Skin epidermis (tissue), 12 donors: ENCODE measurements at regions not wholly inside any gene's neighbourhood (a gene's known extent, or its start where the extent isn't known, plus 50 kb on each side); places are given as distances from the start of the nearest gene placed in this dataset.
A peak's percentile ranks its signal among the peaks of the same experiment; 100 is the strongest.

ENCODE experiments used
- H3K27ac ChIP-seq, 21 experiments: fragments of 200-600 bp; sonication (generic) in 11 of 21; one replicate each; pipeline ENCODE4 v1.5.0; 2020; ENCODE audit warnings: mild to moderate bottlenecking in 3 of 21, inconsistent platforms in 2 of 21, moderate library complexity in 2 of 21
- H3K4me3 ChIP-seq, 7 experiments: fragments of 200-600 bp; sonication (generic) in 2 of 7; one replicate each; pipeline ENCODE4 v1.5.0; 2020; ENCODE audit warnings: inconsistent platforms in 2 of 7, mild to moderate bottlenecking in 2 of 7, moderate library complexity in 1 of 7

DNA sequence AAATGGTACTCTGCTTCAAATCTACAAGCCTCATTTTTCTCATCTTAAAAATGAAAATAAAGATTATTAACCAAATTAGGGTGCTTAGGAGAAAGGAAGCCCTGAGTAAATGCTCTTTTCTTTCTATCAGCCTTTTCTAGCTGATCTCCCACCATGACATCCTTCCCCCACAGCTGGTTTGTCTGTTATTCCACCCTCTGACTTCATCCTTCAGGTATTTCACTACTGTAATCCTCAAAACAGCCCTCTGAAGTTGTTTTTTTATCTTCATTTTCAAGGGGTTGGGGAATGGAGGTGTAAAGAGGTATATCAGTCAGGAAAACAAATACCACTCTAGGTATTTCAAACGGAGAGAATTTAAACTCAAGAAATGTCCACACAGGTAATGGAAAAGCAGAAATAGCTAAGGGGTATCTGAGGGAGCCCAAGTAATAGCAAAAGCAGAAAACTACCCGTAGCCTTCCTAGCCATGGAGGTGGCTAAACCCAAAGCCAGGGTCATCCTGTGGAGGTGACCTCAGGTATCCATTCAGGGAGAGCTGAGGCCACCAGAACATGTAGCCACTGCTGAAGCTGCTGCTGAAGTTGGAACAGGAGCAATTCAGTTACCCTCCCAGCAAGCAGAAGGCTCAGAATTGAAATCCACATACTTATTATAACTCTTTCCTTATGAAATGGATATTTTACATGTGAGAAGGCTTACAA lies 990.9 kb upstream of the ACVR2A start:
- Histone ChIP-seq H3K4me3 (no peak overlapping the region), H3K27ac (peak overlapping the region in 1 of 21 experiments; percentile 66)

GRCh38 chr2:146852661-146853060 lies 992.2 kb upstream of the ACVR2A start:
- Histone ChIP-seq H3K27ac (peak overlapping the region in 1 of 21 experiments; percentile 66), H3K4me3 (no peak overlapping the region)

DNA sequence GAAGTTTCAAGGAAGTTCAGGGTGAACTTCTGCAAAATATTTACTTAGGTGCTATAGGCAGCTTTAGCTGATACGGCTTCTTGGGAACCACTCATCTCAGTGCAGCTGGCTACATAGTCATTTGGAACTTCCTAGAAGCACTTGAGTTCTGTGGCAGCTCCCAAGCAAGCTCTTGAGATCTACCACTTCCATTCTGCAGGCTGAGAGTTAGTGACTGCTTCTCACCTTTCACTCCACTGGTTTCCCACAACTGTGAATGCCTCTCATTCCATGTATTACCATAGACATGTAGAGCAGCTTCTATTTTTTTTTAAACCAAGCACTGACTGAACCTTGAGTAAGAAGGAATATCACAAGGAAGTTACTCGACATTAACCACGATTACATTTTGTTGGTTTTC lies 994.1 kb upstream of the ACVR2A start:
- Histone ChIP-seq H3K4me3 (no peak overlapping the region), H3K27ac (no peak overlapping the region)

DNA sequence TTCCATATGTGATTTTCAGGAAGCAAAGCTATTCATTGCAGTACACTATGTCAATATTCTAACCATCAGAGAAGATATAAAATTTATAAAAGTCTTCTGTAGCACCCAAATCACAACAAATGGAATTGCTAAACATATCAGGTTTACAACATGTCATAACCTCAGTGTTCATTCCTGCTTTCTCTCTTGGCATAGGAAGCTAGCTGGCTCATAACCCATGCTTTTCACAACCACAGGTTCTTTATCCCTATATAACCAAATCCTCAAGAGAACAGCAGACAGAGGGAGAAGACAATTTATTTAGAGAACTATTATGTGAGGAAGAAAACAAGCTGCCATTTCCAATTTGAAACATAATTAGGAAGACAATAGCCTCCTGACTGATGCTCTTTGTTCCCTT lies 997.0 kb upstream of the ACVR2A start:
- H3K27ac ChIP-seq = no peak overlapping the region
- no peak overlapping the region for H3K4me3 ChIP-seq

GRCh38 chr2:146844226-146844990 lies 1000.4 kb upstream of the ACVR2A start:
- Histone ChIP-seq H3K4me3 (no peak overlapping the region), H3K27ac (peak overlapping the region in 6 of 21 experiments; percentile 7 to 77 (median 37))

DNA sequence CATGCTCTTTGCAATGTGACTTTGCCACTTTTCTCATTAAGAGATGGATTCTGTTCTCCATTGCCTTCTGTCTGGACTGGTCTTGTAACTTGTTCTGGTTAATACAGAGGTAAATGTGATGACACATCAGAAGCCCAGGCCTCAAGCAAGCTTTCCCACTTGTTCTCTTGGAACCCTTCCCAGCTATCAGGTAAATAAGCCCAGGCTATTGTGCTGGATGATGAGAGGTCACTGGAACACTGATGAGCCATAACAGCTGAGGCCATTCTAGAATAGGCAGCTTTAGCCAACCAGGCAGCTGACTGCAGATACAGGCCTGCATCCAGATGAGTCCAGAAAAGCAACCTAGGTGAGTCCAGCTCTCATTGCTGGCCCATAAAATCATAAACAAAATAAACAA lies 1007.0 kb upstream of the ACVR2A start:
- Histone ChIP-seq H3K4me3 (no peak overlapping the region), H3K27ac (no peak overlapping the region)

DNA sequence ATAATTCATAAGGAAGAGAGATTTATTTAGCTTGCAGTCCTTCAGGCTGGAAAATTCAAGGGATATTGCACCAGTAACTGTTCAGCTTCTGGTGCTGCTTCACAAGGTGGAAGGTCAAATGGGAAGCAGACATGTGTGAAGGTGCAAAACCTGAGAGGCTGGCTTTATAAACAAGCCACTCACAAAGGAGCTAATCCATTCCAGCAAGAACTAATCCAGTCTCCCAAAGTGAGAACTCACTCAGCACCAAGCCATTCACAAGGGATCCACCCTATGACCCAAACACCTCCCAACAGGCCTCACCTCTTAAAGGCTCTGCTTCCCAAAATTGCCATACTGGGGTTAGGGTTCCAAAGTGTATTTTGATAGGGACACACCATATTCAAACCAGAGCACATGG lies 1018.4 kb upstream of the ACVR2A start:
- no peak overlapping the region for H3K27ac ChIP-seq
- no peak overlapping the region for H3K4me3 ChIP-seq

DNA sequence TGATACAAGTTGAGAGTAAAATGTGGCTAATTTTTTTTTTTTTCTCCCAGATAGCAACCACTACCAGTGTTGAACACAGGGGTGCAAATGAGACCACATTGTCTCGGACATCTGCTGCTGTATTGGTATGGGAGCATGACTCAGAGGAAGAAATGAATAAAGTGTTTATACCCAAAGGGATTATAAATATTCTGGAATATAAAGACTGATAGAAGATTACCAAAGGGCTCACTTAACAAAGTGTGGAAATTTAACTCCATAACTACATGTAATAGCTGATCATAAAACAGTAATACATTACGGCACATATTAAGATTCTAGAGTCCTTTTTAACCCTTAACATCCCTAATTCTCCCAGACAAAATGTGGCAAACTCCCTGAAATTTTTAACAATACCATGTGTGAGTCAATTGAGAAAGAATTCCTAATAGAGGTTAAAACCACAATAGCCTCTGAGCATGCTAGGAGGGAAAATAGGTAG lies 1023.0 kb upstream of the ACVR2A start:
- H3K27ac ChIP-seq = no peak overlapping the region
- no peak overlapping the region for H3K4me3 ChIP-seq

- Histone ChIP-seq H3K27ac (no peak overlapping the region), H3K4me3 (no peak overlapping the region)
Measured at GRCh38 chr2:146820672-146821071, 1024.2 kb upstream of the ACVR2A start.

GRCh38 chr2:146818122-146818521 lies 1026.7 kb upstream of the ACVR2A start:
- no peak overlapping the region for H3K4me3 ChIP-seq
- no peak overlapping the region for H3K27ac ChIP-seq

- no peak overlapping the region for H3K4me3 ChIP-seq
- H3K27ac ChIP-seq = peak overlapping the region in 2 of 21 experiments; percentile 29 to 39
Measured at GRCh38 chr2:146817613-146818012, 1027.2 kb upstream of the ACVR2A start.

GRCh38 chr2:146814971-146815370 lies 1029.9 kb upstream of the ACVR2A start:
- Histone ChIP-seq H3K4me3 (no peak overlapping the region), H3K27ac (no peak overlapping the region)

DNA sequence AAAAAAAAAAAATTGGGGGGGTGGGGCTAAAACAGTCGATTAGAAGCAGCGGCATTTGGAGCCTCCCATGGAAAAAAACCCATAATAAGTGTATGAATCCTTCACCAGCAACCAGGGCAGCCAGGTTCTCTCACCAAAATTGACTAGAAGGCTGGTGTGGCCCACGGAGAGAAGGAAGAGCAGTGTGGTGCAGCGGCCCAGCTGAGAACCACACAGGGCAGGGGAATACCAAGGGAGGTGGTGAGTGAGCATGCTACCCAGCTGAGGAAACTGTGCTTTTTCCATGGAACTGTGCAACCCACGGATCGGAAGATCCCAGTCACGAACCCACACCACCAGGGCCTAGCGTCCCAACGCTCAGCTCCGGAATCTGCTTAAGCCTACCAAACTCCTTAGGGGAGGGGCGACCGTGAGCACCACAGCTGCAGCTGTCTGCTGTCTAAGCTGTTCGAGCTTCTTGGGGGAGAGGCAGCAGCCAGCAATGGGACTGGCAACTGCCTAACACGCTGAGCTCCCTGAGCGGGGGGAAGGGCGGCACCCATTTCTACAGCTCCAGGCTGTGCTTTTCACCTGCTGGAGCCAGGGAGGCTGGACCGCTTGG lies 1037.2 kb upstream of the ACVR2A start:
- Histone ChIP-seq H3K4me3 (no peak overlapping the region), H3K27ac (no peak overlapping the region)

DNA sequence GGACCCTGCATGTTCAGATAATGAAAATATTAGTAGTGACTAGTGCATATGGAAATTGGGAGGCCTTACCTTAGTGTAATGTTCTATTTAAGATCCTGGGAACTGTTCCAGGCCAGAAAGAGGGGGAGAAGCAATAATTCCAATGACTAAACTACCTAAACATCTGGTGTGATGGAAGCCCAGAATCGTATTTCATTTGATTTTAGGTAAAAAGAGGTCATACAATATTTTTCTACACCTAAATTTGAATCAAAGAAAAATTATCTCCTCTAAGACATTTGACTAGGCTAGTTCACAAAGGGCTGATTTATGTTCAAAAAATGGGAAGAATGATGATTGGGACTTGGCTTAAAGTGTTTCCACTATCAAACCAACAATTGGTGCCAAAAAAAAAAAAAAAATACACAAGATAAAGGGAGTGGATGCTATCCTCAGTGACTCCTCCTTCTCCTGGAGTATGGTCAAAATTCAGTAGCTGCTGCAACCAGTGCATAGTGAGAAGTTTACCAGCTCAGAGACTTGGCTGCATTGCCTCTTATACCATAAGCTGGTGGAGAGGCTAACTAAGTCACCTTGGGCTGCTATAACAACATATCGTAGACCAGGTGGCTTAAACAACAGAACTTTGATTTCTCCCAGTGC lies 1038.3 kb upstream of the ACVR2A start:
- Histone ChIP-seq H3K4me3 (no peak overlapping the region), H3K27ac (no peak overlapping the region)

DNA sequence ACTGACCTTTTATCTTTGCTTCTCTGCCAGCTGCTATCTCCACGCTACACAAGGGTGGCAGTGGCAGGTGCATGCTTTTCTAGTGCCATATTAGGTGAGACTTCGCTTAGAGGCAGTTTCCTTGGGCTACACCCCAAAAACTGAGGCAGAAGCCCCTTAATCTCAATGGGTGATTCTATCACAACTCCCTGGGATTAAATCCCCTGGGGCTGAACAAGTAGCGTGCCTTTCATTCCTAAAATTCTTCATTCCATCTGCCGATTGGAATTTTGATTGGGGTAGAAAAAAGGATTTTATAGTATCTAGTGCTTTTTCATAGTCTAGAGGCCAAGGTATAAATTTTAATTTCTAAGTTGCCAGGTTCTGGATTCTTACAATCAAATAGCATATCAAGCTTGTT lies 1040.5 kb upstream of the ACVR2A start:
- Histone ChIP-seq H3K4me3 (no peak overlapping the region), H3K27ac (no peak overlapping the region)

GRCh38 chr2:146801886-146802285 lies 1042.9 kb upstream of the ACVR2A start:
- H3K4me3 ChIP-seq = no peak overlapping the region
- no peak overlapping the region for H3K27ac ChIP-seq

DNA sequence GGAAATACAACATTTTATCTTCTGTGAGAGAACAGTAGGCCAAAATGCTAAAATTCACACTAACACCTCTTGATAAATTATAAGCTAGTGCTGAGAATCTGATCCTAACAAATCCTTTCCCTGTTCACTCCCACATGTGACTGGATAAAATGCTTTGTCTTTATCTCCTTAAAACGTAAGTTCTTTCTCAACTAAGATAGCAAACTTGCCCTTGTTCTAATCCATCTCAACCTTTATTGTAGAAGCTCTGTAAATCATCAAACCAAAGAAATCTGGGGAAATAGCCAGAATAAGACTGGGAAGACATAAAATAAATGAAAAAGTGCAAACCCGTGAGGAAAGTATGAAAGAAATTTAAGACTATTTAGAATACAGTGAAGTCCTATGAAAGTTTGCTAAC lies 1058.4 kb upstream of the ACVR2A start:
- no peak overlapping the region for H3K27ac ChIP-seq
- H3K4me3 ChIP-seq = no peak overlapping the region

DNA sequence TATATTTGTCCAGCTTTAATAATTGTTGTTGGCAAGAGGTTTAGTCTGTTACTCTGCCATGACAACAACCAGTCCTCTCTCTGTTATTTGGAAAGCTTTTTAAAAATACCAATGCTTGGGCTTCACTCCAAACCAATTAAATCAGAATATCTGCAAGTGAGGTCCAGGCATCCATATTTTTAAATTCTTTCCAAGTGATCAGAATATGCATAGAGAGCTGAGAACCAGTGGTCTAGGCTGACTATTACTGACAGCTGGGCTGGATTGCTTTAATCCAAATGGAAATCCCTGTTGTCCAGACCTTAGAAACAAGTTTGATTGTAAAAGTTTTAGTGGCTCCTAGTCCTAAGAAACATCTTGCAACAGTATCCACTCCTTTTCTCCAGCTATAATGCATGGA lies 1059.7 kb upstream of the ACVR2A start:
- H3K4me3 ChIP-seq = no peak overlapping the region
- H3K27ac ChIP-seq = no peak overlapping the region

DNA sequence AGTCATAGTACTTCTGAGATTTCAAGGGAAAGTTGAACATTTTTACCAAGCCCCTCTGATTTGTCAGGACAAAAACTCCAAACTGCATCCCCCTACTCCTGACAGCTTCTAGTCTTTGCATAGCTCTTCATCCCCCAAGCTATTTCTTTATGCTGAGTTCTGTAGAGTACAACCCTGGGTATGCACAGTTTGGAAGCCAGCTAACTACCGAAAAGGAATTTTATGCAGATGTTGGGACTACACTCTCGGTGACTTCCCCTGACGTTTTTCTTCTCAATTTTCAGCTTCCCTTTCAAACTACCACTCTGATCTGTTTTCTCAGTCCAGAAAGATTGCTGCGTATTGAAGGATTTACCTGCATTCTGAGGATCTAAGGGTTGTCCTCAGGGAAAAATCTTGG lies 1060.2 kb upstream of the ACVR2A start:
- H3K27ac ChIP-seq = no peak overlapping the region
- H3K4me3 ChIP-seq = no peak overlapping the region

- Histone ChIP-seq H3K27ac (no peak overlapping the region), H3K4me3 (no peak overlapping the region)
Measured at GRCh38 chr2:146777181-146777580, 1067.6 kb upstream of the ACVR2A start.
